Activated T-cell treated with anti-CD3 and anti-CD28 coated beads for 48 hours (primary cell): ENCODE measurements at regions not wholly inside any gene's neighbourhood (a gene's known extent, or its start where the extent isn't known, plus 50 kb on each side); places are given as distances from the start of the nearest gene placed in this dataset.

Source experiments
- DNase-seq: peaks from one replicate; pipeline ENCODE4 v3.0.0-alpha.2; 2020; ENCODE audit warnings: low read depth

- DNase-seq = no peak
These were observed 313.9 kb downstream of the BARHL2 start for GRCh38 chr1:90402893-90403849.

DNA sequence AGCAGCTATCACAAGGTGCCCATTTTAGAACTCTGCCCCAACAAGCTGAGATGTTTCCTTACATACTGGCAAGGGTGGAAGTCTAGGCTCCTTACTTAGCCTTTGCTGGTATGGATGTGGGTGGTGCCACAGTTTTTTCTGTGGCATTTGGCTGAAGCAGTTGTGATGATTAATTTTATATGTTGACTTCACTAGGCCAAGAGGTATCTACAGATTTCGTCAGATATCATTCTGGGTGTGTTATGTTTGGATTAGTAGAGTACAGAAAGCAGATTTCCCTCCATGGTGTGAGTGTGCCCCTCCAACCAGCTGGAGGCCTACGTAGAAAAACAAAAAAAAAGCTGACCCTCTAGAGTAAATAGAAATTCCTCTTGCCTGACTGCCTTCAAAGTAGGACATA, 317.0 kb downstream of the BARHL2 start:
- no peak for DNase-seq

GRCh38 chr1:90396917-90397316, 320.2 kb downstream of the BARHL2 start:
- no peak for DNase-seq

DNA sequence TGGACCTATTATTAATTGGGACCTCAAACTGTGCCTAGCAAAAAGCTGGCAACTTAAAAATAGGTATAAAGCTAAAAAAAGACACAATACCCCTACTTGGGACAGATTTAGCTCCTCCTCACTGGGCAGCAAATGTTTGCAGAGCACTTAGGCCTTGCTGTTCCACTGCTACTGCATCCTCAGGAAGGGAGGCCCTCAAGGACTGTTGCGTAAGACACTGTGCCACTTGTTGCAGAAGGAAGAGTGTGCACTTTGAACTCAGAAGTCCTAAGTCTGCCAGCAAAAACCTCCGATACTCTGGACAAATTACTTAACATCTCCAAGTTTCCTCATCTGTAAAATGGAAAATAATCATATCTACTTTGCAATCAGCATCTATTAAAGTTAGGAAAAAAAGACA, 322.9 kb downstream of the BARHL2 start:
- DNase-seq = no peak

GRCh38 chr1:90393025-90393424, 324.1 kb downstream of the BARHL2 start:
- no peak for DNase-seq

- no peak for DNase-seq
These were observed 326.0 kb downstream of the BARHL2 start for GRCh38 chr1:90391126-90391525.

GRCh38 chr1:90387805-90388204, 329.3 kb downstream of the BARHL2 start:
- DNase-seq = no peak

- no peak for DNase-seq
These were observed 330.0 kb downstream of the BARHL2 start for GRCh38 chr1:90386899-90387720.

GRCh38 chr1:90384193-90384592, 332.9 kb downstream of the BARHL2 start:
- DNase-seq = no peak

- DNase-seq = no peak
These were observed 334.9 kb downstream of the BARHL2 start for GRCh38 chr1:90382161-90382560.

- DNase-seq = no peak
These were observed 335.5 kb downstream of the BARHL2 start for GRCh38 chr1:90381598-90381997.

GRCh38 chr1:90371448-90371813, 345.7 kb downstream of the BARHL2 start:
- no peak for DNase-seq

DNA sequence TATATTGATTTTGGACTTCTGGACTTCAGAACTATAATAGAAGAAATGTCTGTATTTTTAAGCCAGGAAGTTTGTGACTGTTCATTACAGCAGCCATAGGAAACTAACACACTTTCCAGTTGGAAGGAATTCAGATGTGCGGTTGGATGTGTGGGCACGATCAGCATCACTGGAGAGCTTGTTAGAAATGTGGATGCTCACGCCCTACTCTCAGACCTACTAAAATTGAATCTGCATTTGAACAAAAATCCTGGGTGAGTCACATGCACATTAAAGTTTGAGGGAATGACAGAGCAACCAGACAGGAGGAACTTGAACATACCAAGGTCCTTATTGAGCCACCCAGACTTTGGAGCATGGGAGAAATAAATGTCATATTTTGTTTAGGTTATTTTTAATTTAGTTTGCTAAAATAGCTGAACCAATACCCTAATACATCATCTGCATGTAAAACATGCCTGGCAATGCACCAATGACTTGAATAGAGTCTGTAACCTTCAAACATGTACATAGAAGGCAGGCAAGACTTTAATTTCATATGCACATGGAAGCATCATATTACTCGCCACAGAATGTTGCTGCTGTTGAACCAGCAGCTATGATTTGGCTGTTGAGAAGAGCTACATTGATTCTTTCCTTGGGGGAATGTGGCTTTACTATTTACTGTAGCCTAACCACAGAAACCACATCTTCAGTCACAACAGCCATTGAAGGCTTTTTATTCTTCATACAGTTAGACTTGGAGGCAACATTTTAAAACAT, 346.2 kb downstream of the BARHL2 start:
- DNase-seq = no peak

- DNase-seq = no peak
These were observed 354.9 kb downstream of the BARHL2 start for GRCh38 chr1:90362163-90362562.

- DNase-seq = no peak
These were observed 356.1 kb downstream of the BARHL2 start for GRCh38 chr1:90361026-90361425.

- no peak for DNase-seq
These were observed 357.1 kb downstream of the BARHL2 start for GRCh38 chr1:90359994-90360393.

DNA sequence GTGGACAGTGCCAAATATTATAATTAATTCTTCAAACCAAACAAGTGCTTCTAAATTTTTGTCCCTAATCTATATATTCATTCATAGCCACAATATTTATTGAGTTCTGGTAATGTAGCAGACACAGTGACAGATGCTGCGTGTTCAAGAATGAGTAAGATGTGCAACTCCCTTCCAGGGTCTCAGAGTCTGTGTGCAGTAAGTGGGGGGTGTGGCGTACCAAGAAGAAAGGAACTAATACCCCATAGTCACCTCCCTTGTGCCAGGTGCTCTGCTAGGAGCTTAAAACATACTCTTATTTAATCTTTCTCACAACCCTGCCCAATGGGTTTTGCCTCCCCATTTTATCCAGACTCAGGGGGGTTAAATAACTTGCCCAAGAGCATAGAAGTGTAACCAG, 358.7 kb downstream of the BARHL2 start:
- DNase-seq = no peak

GRCh38 chr1:90357995-90358394, 359.1 kb downstream of the BARHL2 start:
- DNase-seq = no peak

GRCh38 chr1:90356991-90357390, 360.1 kb downstream of the BARHL2 start:
- DNase-seq = no peak

GRCh38 chr1:90356101-90356500, 361.0 kb downstream of the BARHL2 start:
- no peak for DNase-seq

DNA sequence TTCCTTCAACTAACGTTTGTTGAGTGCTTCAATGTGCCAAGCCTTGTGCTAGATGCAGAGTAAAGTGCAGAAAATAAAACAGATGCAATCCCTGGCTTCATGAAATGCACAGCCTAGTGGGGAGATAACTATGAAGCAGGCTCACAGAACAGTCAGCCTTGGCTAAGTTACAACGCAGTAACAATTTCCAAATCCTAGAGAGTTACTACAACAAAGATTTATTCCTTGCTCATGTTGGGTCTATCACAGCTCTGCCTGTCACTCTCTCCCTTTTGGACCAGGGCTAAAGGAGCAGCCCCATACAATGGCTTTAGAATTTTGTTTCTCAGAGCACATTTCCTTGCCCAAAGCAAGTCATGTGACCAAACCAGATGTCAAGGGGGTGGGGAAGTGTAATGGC, 359.8 kb downstream of the ZNF326 start:
- DNase-seq = no peak

DNA sequence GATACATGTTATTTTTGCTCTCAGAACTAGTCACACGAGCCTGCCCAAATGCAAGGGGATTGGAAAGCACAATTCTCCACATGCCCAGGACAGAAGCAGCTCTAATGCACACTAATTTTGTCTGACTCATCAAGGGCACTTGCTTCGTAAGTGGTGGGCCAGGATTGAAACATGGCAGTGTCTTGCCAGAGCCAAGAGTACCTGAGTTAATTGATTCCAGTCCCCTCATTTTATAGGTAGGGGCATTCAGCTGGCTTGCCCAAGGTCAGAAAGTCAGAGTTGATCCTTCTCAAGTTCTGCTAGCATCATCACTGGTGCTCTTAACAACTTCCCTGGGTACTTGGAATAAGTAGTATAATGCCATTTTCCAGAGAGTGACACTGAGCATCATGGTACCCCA, 356.1 kb downstream of the ZNF326 start:
- DNase-seq = no peak
